ENCODE measurements at regions not wholly inside any gene's neighbourhood (a gene's known extent, or its start where the extent isn't known, plus 50 kb on each side); places are given as distances from the start of the nearest gene placed in this dataset.

GRCh38 chr2:82797469-82797868, 1661.6 kb downstream of the SUCLG1 start:
- H3K4me2 ChIP-seq (ENCODE audit: low read depth, low read length, poor library complexity, severe bottlenecking): no peak overlapping the region
- no peaks in the 10 kb centered on the region for H3K27me3 ChIP-seq (ENCODE audit: insufficient read depth, low read length, poor library complexity, severe bottlenecking)
- no peaks in the 10 kb centered on the region for H3F3A ChIP-seq (ENCODE audit: low read depth)
- H3K4me1 ChIP-seq (ENCODE audit: insufficient read depth, low read length, poor library complexity, severe bottlenecking): no peaks in the 10 kb centered on the region
- H2AFZ ChIP-seq (ENCODE audit: low read length): no peak overlapping the region
- TF ChIP-seq CTCF (conservative IDR thresholded peaks at IDR 0.05; ENCODE audit: low read length): no peak
- no peak for TF ChIP-seq EZH2phosphoT487 (IDR thresholded peaks at IDR 0.05; ENCODE audit: borderline replicate concordance)
- no peaks in the 10 kb centered on the region for H4K20me1 ChIP-seq (ENCODE audit: insufficient read depth, low read length, poor library complexity, severe bottlenecking)
- no peaks in the 10 kb centered on the region for H3K9me2 ChIP-seq (replicated peaks; ENCODE audit: low read depth, low read length)
- no peak overlapping the region for H3K9ac ChIP-seq (ENCODE audit: low read depth, low read length, poor library complexity, severe bottlenecking)
- H3K4me3 ChIP-seq (ENCODE audit: low read length, poor library complexity, severe bottlenecking): no peak overlapping the region
- H3K9me3 ChIP-seq (ENCODE audit: insufficient read depth, low read depth, low read length): no peaks in the 10 kb centered on the region; the same call in 1 of the 2 replicates
- H3K36me3 ChIP-seq (ENCODE audit: insufficient read depth, low read length): no peaks in the 10 kb centered on the region
- H3K79me2 ChIP-seq (ENCODE audit: insufficient read depth, low read length): no peaks in the 10 kb centered on the region

GRCh38 chr2:82796132-82796531, 1662.9 kb downstream of the SUCLG1 start:
- H3K9me3 ChIP-seq (ENCODE audit: insufficient read depth, low read depth, low read length): no peaks in the 10 kb centered on the region
- no peaks in the 10 kb centered on the region for H3K79me2 ChIP-seq (ENCODE audit: insufficient read depth, low read length)
- no peak overlapping the region for H3K4me3 ChIP-seq (ENCODE audit: low read length, poor library complexity, severe bottlenecking)
- no peaks in the 10 kb centered on the region for H3F3A ChIP-seq (ENCODE audit: low read depth)
- no peaks in the 10 kb centered on the region for H3K36me3 ChIP-seq (ENCODE audit: insufficient read depth, low read length)
- H3K9me2 ChIP-seq (replicated peaks; ENCODE audit: low read depth, low read length): no peaks in the 10 kb centered on the region
- no peaks in the 10 kb centered on the region for H3K4me1 ChIP-seq (ENCODE audit: insufficient read depth, low read length, poor library complexity, severe bottlenecking)
- H4K20me1 ChIP-seq (ENCODE audit: insufficient read depth, low read length, poor library complexity, severe bottlenecking): no peaks in the 10 kb centered on the region
- no peak overlapping the region for H3K4me2 ChIP-seq (ENCODE audit: low read depth, low read length, poor library complexity, severe bottlenecking)
- TF ChIP-seq EZH2phosphoT487 (IDR thresholded peaks at IDR 0.05; ENCODE audit: borderline replicate concordance): no peak
- no peak for TF ChIP-seq CTCF (conservative IDR thresholded peaks at IDR 0.05; ENCODE audit: low read length)
- no peaks in the 10 kb centered on the region for H3K27me3 ChIP-seq (ENCODE audit: insufficient read depth, low read length, poor library complexity, severe bottlenecking)
- no peak overlapping the region for H2AFZ ChIP-seq (ENCODE audit: low read length)
- H3K9ac ChIP-seq (ENCODE audit: low read depth, low read length, poor library complexity, severe bottlenecking): no peak overlapping the region

- no peak overlapping the region for H3K4me3 ChIP-seq (ENCODE audit: low read length, poor library complexity, severe bottlenecking)
- H4K20me1 ChIP-seq (ENCODE audit: insufficient read depth, low read length, poor library complexity, severe bottlenecking): no peaks in the 10 kb centered on the region
- H3K36me3 ChIP-seq (ENCODE audit: insufficient read depth, low read length): no peaks in the 10 kb centered on the region
- H3K9ac ChIP-seq (ENCODE audit: low read depth, low read length, poor library complexity, severe bottlenecking): no peak overlapping the region
- TF ChIP-seq CTCF (conservative IDR thresholded peaks at IDR 0.05; ENCODE audit: low read length) (no peak), EZH2phosphoT487 (IDR thresholded peaks at IDR 0.05; ENCODE audit: borderline replicate concordance) (no peak)
- H3K4me1 ChIP-seq (ENCODE audit: insufficient read depth, low read length, poor library complexity, severe bottlenecking): no peaks in the 10 kb centered on the region
- no peaks in the 10 kb centered on the region for H3K9me3 ChIP-seq (ENCODE audit: insufficient read depth, low read depth, low read length)
- no peaks in the 10 kb centered on the region for H3K9me2 ChIP-seq (replicated peaks; ENCODE audit: low read depth, low read length)
- no peaks in the 10 kb centered on the region for H3K27me3 ChIP-seq (ENCODE audit: insufficient read depth, low read length, poor library complexity, severe bottlenecking)
- H3K79me2 ChIP-seq (ENCODE audit: insufficient read depth, low read length): no peaks in the 10 kb centered on the region
- H3K4me2 ChIP-seq (ENCODE audit: low read depth, low read length, poor library complexity, severe bottlenecking): no peak overlapping the region
- no peak overlapping the region for H2AFZ ChIP-seq (ENCODE audit: low read length)
- H3F3A ChIP-seq (ENCODE audit: low read depth): no peaks in the 10 kb centered on the region
These were observed 1663.6 kb downstream of the SUCLG1 start for GRCh38 chr2:82795446-82795845.

Data from Loucy (cell line).